Activated CD4-positive, CD25-positive, alpha-beta regulatory T cell treated with anti-CD3 and anti-CD28 coated beads, Interleukin-2, amount 50 U/mL, for 72 hours (primary cell): ENCODE measurements at regions not wholly inside any gene's neighbourhood (a gene's known extent, or its start where the extent isn't known, plus 50 kb on each side); places are given as distances from the start of the nearest gene placed in this dataset.
"Not testable (repeated sequence)": the region's sequence is repeated elsewhere in the genome, so short reads cannot be mapped to it uniquely, and the experiment has no call there.

Experiments used
- DNase-seq: peaks from one replicate; pipeline ENCODE4 v3.0.0; 2021

- DNase-seq, result no peak
Measured at GRCh38 chrX:5695971-5696370, 532.7 kb downstream of the NLGN4X start.

GRCh38 chrX:5683996-5684395 is 544.7 kb downstream of the NLGN4X start:
- no peak for DNase-seq

GRCh38 chrX:5681159-5681558 is 547.5 kb downstream of the NLGN4X start:
- no peak for DNase-seq

- DNase-seq, result no peak
Measured at GRCh38 chrX:5674036-5674435, 554.6 kb downstream of the NLGN4X start.

- no peak for DNase-seq
Measured at GRCh38 chrX:5672099-5672498, 556.6 kb downstream of the NLGN4X start.

GRCh38 chrX:5666689-5667088 is 562.0 kb downstream of the NLGN4X start:
- DNase-seq, result not testable (repeated sequence)

GRCh38 chrX:5656544-5656943 is 572.1 kb downstream of the NLGN4X start:
- no peak for DNase-seq

- no peak for DNase-seq
Measured at GRCh38 chrX:5650904-5651303, 577.8 kb downstream of the NLGN4X start.

- DNase-seq, result no peak
Measured at GRCh38 chrX:5648941-5649568, 579.6 kb downstream of the NLGN4X start.

- DNase-seq, result no peak
Measured at GRCh38 chrX:5646818-5647217, 581.8 kb downstream of the NLGN4X start.

- no peak for DNase-seq
Measured at GRCh38 chrX:5644776-5645175, 583.9 kb downstream of the NLGN4X start.

GRCh38 chrX:5640071-5640470 is 588.6 kb downstream of the NLGN4X start:
- DNase-seq, result no peak

- no peak for DNase-seq
Measured at GRCh38 chrX:5638572-5638971, 590.1 kb downstream of the NLGN4X start.

- DNase-seq, result no peak
Measured at GRCh38 chrX:5632887-5633286, 595.8 kb downstream of the NLGN4X start.

- no peak for DNase-seq
Measured at GRCh38 chrX:5632061-5632614, 596.5 kb downstream of the NLGN4X start.

- no peak for DNase-seq
Measured at GRCh38 chrX:5617666-5618065, 611.0 kb downstream of the NLGN4X start.

- no peak for DNase-seq
Measured at GRCh38 chrX:5595570-5595969, 633.1 kb downstream of the NLGN4X start.

GRCh38 chrX:5586726-5587125 is 641.9 kb downstream of the NLGN4X start:
- DNase-seq, result no peak

GRCh38 chrX:5575407-5575806 is 653.3 kb downstream of the NLGN4X start:
- DNase-seq, result no peak

GRCh38 chrX:5568934-5569333 is 659.7 kb downstream of the NLGN4X start:
- DNase-seq, result no peak

- no peak for DNase-seq
Measured at GRCh38 chrX:5559386-5559785, 669.3 kb downstream of the NLGN4X start.

- DNase-seq, result no peak
Measured at GRCh38 chrX:5549512-5549911, 679.2 kb downstream of the NLGN4X start.

GRCh38 chrX:5537098-5537497 is 691.6 kb downstream of the NLGN4X start:
- no peak for DNase-seq

- DNase-seq, result no peak
Measured at GRCh38 chrX:5536261-5536660, 692.4 kb downstream of the NLGN4X start.

GRCh38 chrX:5528057-5528456 is 700.6 kb downstream of the NLGN4X start:
- no peak for DNase-seq
